K562 (cell line): ENCODE measurements at regions not wholly inside any gene's neighbourhood (a gene's known extent, or its start where the extent isn't known, plus 50 kb on each side); places are given as distances from the start of the nearest gene placed in this dataset.

ENCODE experiments used
- ATF3 ChIP-seq, 2 experiments: fragments of 450-650 bp in 1 of 2; sonication (generic) in 1 of 2; formaldehyde crosslinking in 1 of 2; IDR thresholded peaks in 1 of 2; conservative IDR thresholded peaks in 1 of 2; 2 replicates each; pipeline versions ENCODE4 v1.6.1 to v1.8.1; 2016 to 2023; ENCODE audit warnings: mild to moderate bottlenecking in 2 of 2, moderate library complexity in 2 of 2, inconsistent platforms in 1 of 2, missing genetic modification reagents in 1 of 2
- DNMT1 ChIP-seq: fragments of 450-650 bp; IDR thresholded peaks from 2 replicates; pipeline ENCODE4 v1.6.1; 2016; ENCODE audit warnings: antibody characterized with exemption, mild to moderate bottlenecking
- HEY1 ChIP-seq: fragments of 250-450 bp; sonication (Bioruptor Pico); IDR thresholded peaks from 2 replicates; pipeline ENCODE4 v1.5.0; 2020; ENCODE audit warnings: mild to moderate bottlenecking, moderate library complexity, borderline replicate concordance
- RBM17 ChIP-seq: fragments of 200-400 bp; formaldehyde crosslinking; IDR thresholded peaks from 2 replicates; pipeline ENCODE4 v1.6.1; 2017; ENCODE audit warnings: low read depth, mild to moderate bottlenecking, low read length, borderline replicate concordance
- ZC3H4 ChIP-seq: sonication (generic); formaldehyde crosslinking; IDR thresholded peaks from 2 replicates; pipeline ENCODE4 v1.9.0; 2021; ENCODE audit warnings: missing genetic modification reagents, borderline replicate concordance
- ZKSCAN1 ChIP-seq: fragments of 150-350 bp; IDR thresholded peaks from 2 replicates; pipeline ENCODE4 v1.6.1; 2016; ENCODE audit warnings: low read depth, low read length
- ZNF24 ChIP-seq: fragments of 450-650 bp; IDR thresholded peaks from 2 replicates; pipeline ENCODE4 v1.6.1; 2016
- ZNF347 ChIP-seq: fragments of 450-650 bp; formaldehyde crosslinking; IDR thresholded peaks from 2 replicates; pipeline ENCODE4 v1.4.0; 2020; ENCODE audit warnings: low read depth, mild to moderate bottlenecking, moderate library complexity
- ZNF407 ChIP-seq: fragments of 450-650 bp; IDR thresholded peaks from 2 replicates; pipeline ENCODE4 v1.6.1; 2016; ENCODE audit warnings: low read depth

- no peak for TF ChIP-seq RBM17
- TF ChIP-seq ZNF407, result no peak
- no peak for TF ChIP-seq ATF3 (IDR thresholded peaks at IDR 0.05)
- no peak for TF ChIP-seq ATF3 (CRISPR knock-in tag; conservative IDR thresholded peaks at IDR 0.05)
- TF ChIP-seq ZKSCAN1, result no peak
- no peak for TF ChIP-seq DNMT1
- TF ChIP-seq ZC3H4 (CRISPR knock-in tag), result no peak
- TF ChIP-seq HEY1 (CRISPR knock-in tag), result no peak
- TF ChIP-seq ZNF24, result no peak
- TF ChIP-seq ZNF347 (CRISPR knock-in tag), result no peak
These were observed 78.1 kb upstream of the ZFHX3 start (continued) for GRCh38 chr16:73125850-73126524.
